ENCODE measurements at regions not wholly inside any gene's neighbourhood (a gene's known extent, or its start where the extent isn't known, plus 50 kb on each side); places are given as distances from the start of the nearest gene placed in this dataset.

- TF ChIP-seq CHD7 (IDR thresholded peaks at IDR 0.05; ENCODE audit: insufficient replicate concordance, low read length) (no peak), SRF (IDR thresholded peaks at IDR 0.05; ENCODE audit: low read depth, low read length) (no peak), EZH2 (IDR thresholded peaks at IDR 0.05; ENCODE audit: low read depth, low read length, severe bottlenecking) (no peak), MAFK (IDR thresholded peaks at IDR 0.05; ENCODE audit: low read depth, low read length) (no peak), GABPA (IDR thresholded peaks at IDR 0.05; ENCODE audit: borderline replicate concordance, insufficient read depth, low read length) (no peak), POLR2AphosphoS5 (IDR thresholded peaks at IDR 0.05; ENCODE audit: low read depth, low read length) (no peak), BCL11A (IDR thresholded peaks at IDR 0.05; ENCODE audit: low read depth in 2 of 2, low read length in 2 of 2) (no peak), SIN3A (conservative IDR thresholded peaks at IDR 0.05 in 1 of 2, IDR thresholded peaks at IDR 0.05 in 1 of 2; ENCODE audit: low read depth in 1 of 2, low read length in 2 of 2) (no peak), YY1 (IDR thresholded peaks at IDR 0.05; ENCODE audit: low read depth, low read length) (no peak), ZNF274 (IDR thresholded peaks at IDR 0.05; ENCODE audit: borderline replicate concordance, extremely low read depth, low read length) (no peak), BACH1 (IDR thresholded peaks at IDR 0.05; ENCODE audit: low read length) (no peak), TAF1 (IDR thresholded peaks at IDR 0.05; ENCODE audit: low read depth, low read length) (no peak)
These were observed 273.3 kb downstream of the SH2D1A start (continued) for GRCh38 chrX:124619710-124620109.

All from H1 (cell line).